GM18508 (cell line): ENCODE measurements at regions not wholly inside any gene's neighbourhood (a gene's known extent, or its start where the extent isn't known, plus 50 kb on each side); places are given as distances from the start of the nearest gene placed in this dataset.
"Not testable (repeated sequence)": the region's sequence is repeated elsewhere in the genome, so short reads cannot be mapped to it uniquely, and the experiment has no call there.

Experiments used
- ATAC-seq: cut with Tn5 transposase; IDR thresholded peaks from one replicate; pipeline ENCODE4 v1.9.1; 2021; ENCODE audit warnings: moderate number of reproducible peaks; ENCODE audit not compliant: insufficient read depth, unreplicated experiment

- ATAC-seq: not testable (repeated sequence)
Observed at GRCh38 chr1:144034045-144034444, 62.3 kb upstream of the FAM72C start.

DNA sequence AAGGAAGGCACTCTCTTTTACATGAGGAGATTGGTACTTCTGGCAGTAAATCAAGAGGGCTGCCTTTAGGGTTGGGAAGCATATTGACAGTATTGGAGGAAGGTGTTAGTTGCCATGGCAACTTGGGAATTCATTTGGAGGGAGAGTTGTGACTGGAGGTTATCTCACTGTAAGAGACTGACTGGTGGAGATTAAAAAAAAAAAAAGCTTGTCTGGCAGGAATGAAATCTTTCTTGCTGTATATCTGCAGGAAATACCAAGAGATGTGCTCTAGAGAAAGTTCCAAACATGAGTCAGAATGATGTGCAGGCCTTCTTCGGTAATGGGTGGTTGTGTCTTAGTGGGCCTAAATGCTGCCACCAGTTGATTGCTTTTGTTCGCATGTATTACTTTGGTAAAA is 59.8 kb upstream of the FAM72C start:
- ATAC-seq: not testable (repeated sequence)

- ATAC-seq: peak; percentile 91
Observed at GRCh38 chr1:144026022-144026421, 54.2 kb upstream of the FAM72C start.

GRCh38 chr1:144021690-144022384 is 50.1 kb upstream of the FAM72C start:
- not testable (repeated sequence) for ATAC-seq
